SK-N-MC (cell line): ENCODE measurements at regions not wholly inside any gene's neighbourhood (a gene's known extent, or its start where the extent isn't known, plus 50 kb on each side); places are given as distances from the start of the nearest gene placed in this dataset.
"Not testable (repeated sequence)": the region's sequence is repeated elsewhere in the genome, so short reads cannot be mapped to it uniquely, and the experiment has no call there.

ENCODE experiments used
- DNase-seq: peaks from one replicate; pipeline ENCODE4 v3.0.0-alpha.2; 2011; ENCODE audit warnings: low read depth, low spot score
- H3K27ac ChIP-seq: fragments of 200-600 bp; sonication (generic); 2 replicates; pipeline ENCODE4 v1.5.1; 2016; ENCODE audit warnings: mixed run types
- H3K36me3 ChIP-seq: fragments of 200-600 bp; sonication (generic); 2 replicates; pipeline ENCODE4 v1.6.1; 2017; ENCODE audit warnings: antibody characterized with exemption, low read length, mixed read lengths; ENCODE audit not compliant: insufficient read depth
- H3K4me3 ChIP-seq: fragments of 200-600 bp; sonication (generic); 2 replicates; pipeline ENCODE4 v1.5.1; 2016
- H3K9ac ChIP-seq: fragments of 200-600 bp; sonication (generic); 2 replicates; pipeline ENCODE4 v1.8.0; 2017; ENCODE audit warnings: mixed run types, mixed read lengths; ENCODE audit not compliant: insufficient read length
- H3K9me3 ChIP-seq: fragments of 200-600 bp; sonication (generic); 2 replicates; pipeline ENCODE4 v1.6.1; 2017; ENCODE audit warnings: low read depth, mild to moderate bottlenecking, antibody characterized with exemption, low read length, moderate library complexity, mixed read lengths
- EZH2 ChIP-seq: fragments of 200-600 bp; sonication (generic); IDR thresholded peaks from one replicate; pipeline ENCODE4 v1.6.1; 2017; ENCODE audit warnings: antibody characterized with exemption
- FOXP2 ChIP-seq: optimal IDR thresholded peaks from 2 replicates; pipeline ENCODE3; 2011; ENCODE audit warnings: mild to moderate bottlenecking, moderate library complexity; ENCODE audit not compliant: insufficient read depth; ENCODE audit errors: extremely low read length, control extremely low read depth
- POLR2AphosphoS5 ChIP-seq: IDR thresholded peaks from 2 replicates; pipeline ENCODE4 v1.6.1; 2012; ENCODE audit warnings: mild to moderate bottlenecking, low read depth, low read length, borderline replicate concordance

DNA sequence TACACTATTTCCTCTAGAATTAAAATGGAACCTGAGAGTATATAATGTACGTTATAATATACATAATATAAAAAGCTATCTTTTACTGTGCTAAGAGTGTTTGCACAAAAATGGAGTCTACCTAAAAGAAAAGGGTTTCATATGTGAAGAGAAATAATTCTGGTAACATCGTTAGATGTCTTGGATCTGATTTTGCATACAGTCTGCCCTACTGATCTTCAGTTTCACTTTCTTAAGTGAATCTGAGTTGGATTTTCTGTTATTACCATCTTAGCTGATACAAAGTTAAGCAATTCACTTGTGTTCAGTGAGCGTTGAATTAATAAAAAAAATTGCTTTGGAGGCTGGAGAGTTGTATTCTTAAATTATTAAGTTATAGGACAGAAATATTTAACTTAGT, 502.1 kb upstream of the TMEFF2 start:
- Histone ChIP-seq H3K4me3 (no peak overlapping the region), H3K9ac (no peak overlapping the region), H3K27ac (no peak overlapping the region), H3K9me3 (no peaks in the 10 kb centered on the region), H3K36me3 (no peaks in the 10 kb centered on the region)
- TF ChIP-seq FOXP2: no peak
- no peak for TF ChIP-seq EZH2
- no peak for TF ChIP-seq POLR2AphosphoS5
- no peak for DNase-seq

DNA sequence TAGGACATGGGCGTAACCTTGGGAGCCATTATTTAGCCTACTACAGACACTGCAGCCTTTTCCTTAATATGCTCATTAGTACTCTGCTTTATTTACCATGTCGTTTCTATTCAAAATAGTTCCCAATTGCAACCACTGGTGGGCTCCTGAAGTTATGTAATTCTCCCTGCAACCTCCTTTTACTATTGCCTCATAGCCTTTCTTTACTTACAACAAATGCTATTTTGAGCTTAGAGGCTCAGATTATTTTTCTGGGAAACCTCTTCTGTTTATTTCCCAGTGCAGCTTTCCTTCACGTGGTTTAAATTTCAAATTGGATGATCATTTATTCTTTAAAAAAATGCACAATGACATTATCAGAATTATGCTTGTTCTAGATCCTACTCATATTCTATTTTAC, 492.3 kb upstream of the TMEFF2 start:
- DNase-seq: no peak
- H3K4me3 ChIP-seq: no peak overlapping the region; the same call in 1 of the 2 replicates
- H3K27ac ChIP-seq: no peak overlapping the region
- no peaks in the 10 kb centered on the region for H3K9me3 ChIP-seq
- H3K9ac ChIP-seq: no peak overlapping the region
- H3K36me3 ChIP-seq: no peaks in the 10 kb centered on the region
- TF ChIP-seq EZH2 (no peak), POLR2AphosphoS5 (no peak), FOXP2 (no peak)

DNA sequence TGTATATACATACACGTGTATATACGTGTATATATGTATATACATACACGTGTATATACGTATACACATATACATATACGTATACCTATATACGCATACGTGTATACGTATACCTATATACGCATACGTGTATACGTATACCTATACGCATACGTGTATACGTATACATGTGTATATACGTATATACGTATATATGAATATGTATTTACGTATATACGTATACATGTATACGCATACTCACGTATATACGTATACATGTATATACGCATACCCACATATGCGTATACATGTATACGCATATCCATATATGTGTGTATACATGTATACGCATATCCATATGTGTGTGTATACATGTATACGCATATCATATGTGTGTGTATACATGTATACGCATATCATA, 487.8 kb upstream of the TMEFF2 start:
- DNase-seq, H3K9me3 ChIP-seq, H3K4me3 ChIP-seq, H3K9ac ChIP-seq, H3K27ac ChIP-seq, H3K36me3 ChIP-seq: not testable (repeated sequence)

DNA sequence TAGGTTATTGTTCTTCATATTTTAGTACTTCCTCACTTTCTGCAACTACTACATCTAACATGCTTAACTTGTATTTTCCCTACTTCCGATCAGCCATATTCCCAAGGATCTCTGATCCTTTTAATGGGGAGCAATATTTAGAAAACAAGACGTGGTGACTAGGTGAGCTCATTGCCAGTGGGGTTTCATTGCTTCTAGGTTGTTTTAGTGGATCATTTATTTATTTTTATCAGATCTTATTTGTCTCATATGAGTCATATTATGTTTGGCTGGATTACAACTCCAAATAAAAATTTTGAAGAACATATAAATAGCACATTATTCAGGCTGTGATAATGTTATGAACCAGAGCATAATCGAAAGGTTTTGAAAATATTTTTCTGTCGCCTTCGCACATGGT, 480.9 kb upstream of the TMEFF2 start:
- H3K4me3 ChIP-seq: no peak overlapping the region
- no peaks in the 10 kb centered on the region for H3K9me3 ChIP-seq
- no peak for DNase-seq
- no peak overlapping the region for H3K9ac ChIP-seq
- no peak overlapping the region for H3K27ac ChIP-seq
- TF ChIP-seq EZH2 (no peak), POLR2AphosphoS5 (no peak), FOXP2 (no peak)
- no peaks in the 10 kb centered on the region for H3K36me3 ChIP-seq

DNA sequence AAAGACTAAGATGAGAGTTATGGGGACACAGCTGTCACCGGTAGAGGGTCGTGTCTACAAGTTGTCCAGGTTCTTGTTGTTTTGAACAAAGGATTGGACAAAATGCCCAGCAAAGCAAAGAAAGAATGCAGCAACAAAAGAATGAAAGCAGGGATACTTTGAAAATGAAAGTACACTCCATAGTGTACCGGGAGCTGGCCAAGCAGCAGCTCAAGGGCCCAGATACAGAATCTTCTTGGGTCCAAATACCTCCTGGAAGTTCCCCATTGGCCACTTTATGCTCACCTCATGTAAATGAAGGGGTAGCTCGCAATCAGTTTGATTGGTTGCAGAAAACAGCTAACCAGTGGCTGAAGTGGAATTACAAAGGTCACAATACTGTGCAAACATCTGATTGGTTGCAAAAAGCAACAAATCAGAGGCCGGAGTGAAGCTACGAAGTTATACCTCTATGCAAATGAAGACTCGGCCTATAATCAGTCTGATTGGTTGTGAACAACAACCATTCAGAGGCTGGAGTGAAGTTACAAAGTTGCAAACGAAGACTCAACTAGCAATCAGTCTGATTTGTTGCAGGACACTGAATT, 474.9 kb upstream of the TMEFF2 start:
- Histone ChIP-seq H3K9me3 (no peaks in the 10 kb centered on the region), H3K4me3 (no peak overlapping the region), H3K36me3 (no peaks in the 10 kb centered on the region), H3K27ac (no peak overlapping the region), H3K9ac (no peak overlapping the region)
- no peak for TF ChIP-seq POLR2AphosphoS5
- TF ChIP-seq EZH2: no peak
- TF ChIP-seq FOXP2: no peak
- no peak for DNase-seq

DNA sequence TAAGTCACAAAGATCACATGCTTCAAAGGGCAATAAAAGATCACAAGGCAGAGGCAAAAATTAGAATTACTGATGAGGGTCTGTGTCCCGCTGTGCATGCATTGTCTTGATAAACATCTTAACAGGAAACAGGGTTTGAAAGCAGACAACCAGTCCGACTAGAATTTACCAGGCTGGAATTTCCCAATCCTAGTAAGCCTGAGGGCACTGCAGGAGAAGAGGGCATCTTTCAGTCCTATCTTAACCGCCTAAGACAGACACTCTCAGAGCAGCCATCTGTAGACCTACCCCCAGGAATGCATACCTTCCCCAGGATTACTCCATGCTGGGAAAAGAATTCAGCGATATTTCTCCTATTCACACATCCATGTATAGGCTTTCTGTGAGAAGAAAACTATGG, 465.8 kb upstream of the TMEFF2 start:
- Histone ChIP-seq H3K27ac (peak overlapping the region; percentile 46; the same call in 1 of the 2 replicates), H3K4me3 (peak overlapping the region; percentile 10; the same call in 1 of the 2 replicates)
- peak; percentile 81 for DNase-seq
- not testable (repeated sequence) for H3K36me3 ChIP-seq, H3K9me3 ChIP-seq, H3K9ac ChIP-seq
- peak; percentile 29; the same call in 1 of the 2 replicates for TF ChIP-seq POLR2AphosphoS5

DNA sequence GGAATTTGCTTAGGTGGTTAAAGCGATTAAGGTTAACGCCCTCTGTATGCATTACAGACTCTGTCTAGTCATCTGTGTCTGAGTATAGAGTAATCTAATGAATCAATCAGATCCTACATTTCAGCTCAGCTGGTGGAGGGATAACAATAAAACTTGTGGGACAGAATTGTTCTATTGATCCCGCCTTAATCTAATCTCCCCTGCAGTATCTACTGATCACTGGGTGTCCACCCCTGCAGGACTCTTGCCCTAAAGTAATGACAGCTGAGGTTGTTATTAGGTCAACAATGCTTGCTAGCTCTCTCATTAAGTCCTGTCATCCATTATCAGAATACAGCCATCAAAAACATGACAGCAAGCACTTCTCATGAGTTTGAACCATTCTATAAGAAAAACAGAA, 462.6 kb upstream of the TMEFF2 start:
- H3K4me3 ChIP-seq: no peak overlapping the region
- no peak overlapping the region for H3K27ac ChIP-seq
- no peaks in the 10 kb centered on the region for H3K9me3 ChIP-seq
- no peak overlapping the region for H3K9ac ChIP-seq
- no peaks in the 10 kb centered on the region for H3K36me3 ChIP-seq
- TF ChIP-seq POLR2AphosphoS5: no peak
- TF ChIP-seq EZH2: no peak
- TF ChIP-seq FOXP2: no peak
- DNase-seq: no peak

DNA sequence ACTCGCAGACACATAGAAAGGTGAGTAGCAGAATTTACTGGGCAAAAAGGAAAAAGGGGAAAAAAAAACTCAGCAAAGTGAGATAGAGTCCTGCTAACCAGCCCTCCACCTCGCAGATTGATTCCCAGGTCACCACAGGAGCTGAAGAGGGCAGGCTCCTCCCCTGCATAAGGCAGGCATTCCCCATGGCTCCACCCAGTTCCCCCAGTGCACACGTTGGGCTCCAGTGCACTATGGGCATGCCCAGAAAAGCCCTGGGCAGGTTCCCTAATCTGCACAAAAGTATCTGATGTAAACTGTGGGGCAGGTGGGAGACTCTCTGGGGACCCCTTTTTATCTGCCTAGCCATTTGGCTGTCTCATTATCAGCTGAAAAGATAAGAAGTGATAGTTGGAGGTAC, 461.2 kb upstream of the TMEFF2 start:
- no peak for DNase-seq
- no peaks in the 10 kb centered on the region for H3K36me3 ChIP-seq
- H3K9ac ChIP-seq: no peak overlapping the region
- no peaks in the 10 kb centered on the region for H3K9me3 ChIP-seq
- no peak overlapping the region for H3K27ac ChIP-seq
- TF ChIP-seq POLR2AphosphoS5 (no peak), FOXP2 (no peak), EZH2 (no peak)
- no peak overlapping the region for H3K4me3 ChIP-seq

DNA sequence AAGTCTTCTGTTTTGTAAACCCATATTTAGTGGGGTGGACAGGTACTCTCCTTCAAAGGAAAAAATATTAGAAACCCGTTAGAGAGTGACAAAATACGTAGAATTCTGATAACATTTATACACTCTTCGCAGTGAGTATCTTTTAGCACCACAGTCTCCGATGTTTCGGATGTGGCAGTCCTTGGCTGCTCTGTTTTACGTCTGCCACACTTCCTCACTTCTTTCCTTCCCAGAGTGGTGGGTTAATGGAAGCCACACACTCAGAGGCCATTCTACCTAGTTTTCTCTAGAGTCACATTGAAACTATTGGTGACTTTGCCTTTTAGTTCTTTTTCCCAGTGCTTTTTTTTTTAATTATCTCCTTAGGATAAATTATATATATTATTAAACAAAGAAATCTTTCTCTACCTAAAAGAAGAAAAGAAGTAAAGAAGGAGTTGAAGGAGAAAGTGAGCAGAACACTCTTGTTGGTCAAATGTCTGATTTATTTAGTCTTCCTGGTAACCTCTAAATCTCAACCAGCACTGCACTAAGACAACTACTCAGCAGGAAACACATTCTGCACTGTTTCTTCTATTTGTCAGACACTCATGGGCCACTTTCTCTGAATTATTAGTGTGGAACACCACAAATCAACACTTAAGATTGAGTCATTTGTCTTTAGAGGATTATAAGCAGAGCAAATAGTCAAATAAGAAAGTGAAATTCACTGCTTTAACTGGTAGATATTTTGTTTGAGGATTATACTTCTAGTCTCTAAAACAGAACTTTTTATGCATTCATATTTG, 451.3 kb upstream of the TMEFF2 start:
- Histone ChIP-seq H3K9ac (no peak overlapping the region), H3K27ac (no peak overlapping the region), H3K36me3 (no peaks in the 10 kb centered on the region), H3K9me3 (no peaks in the 10 kb centered on the region), H3K4me3 (no peak overlapping the region)
- TF ChIP-seq FOXP2 (no peak), POLR2AphosphoS5 (no peak), EZH2 (no peak)
- DNase-seq: no peak
